Kidney tubule cell (primary cell): ENCODE measurements at regions not wholly inside any gene's neighbourhood (a gene's known extent, or its start where the extent isn't known, plus 50 kb on each side); places are given as distances from the start of the nearest gene placed in this dataset.
A peak's percentile ranks its signal among the peaks of the same experiment; 100 is the strongest.
"Not testable (repeated sequence)": the region's sequence is repeated elsewhere in the genome, so short reads cannot be mapped to it uniquely, and the experiment has no call there.

Source experiments
- DNase-seq: peaks from one replicate; pipeline ENCODE4 v3.0.0-alpha.2; 2018; ENCODE audit warnings: low spot score

DNA sequence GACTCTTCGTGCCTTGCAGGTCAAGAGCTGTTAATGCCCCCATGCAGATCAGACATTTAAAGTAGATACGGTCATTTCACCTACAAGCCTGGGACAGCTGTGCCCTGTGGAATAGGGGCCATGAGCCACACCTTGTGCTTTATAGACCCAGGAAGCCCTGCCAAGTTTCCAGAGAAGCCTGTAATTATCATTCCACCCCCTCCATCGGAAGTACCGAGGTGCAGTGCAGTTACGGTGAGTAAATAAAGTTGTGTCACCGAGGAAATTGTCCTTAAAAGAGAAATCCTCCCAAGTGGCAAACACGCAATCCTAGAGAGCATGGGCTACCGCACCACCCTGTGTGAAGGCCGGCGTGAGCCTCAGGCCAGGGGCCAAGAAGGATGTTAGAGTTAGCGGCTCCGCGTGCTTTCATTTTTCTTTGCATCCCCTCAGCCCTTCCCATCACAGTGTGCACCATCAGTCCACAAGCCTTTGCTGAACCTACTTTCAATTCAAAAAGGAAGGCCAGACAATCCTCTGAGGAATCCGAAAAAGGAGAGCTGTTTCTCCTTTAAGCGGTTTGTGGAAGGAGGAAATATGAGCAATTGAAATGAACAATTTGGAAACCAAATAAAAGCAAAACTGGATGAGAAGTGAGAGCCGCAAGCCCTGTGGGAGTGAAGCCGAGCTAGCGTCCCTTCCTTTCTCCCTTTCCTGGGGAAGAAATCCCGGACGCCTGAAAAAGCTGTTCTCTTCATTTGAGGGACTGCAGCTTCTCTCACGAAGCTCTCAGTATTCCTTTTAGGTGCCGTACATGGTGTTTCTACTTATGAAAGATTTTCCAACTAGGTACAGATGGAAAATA lies 183.3 kb upstream of the PDE10A start:
- DNase-seq: no peak

DNA sequence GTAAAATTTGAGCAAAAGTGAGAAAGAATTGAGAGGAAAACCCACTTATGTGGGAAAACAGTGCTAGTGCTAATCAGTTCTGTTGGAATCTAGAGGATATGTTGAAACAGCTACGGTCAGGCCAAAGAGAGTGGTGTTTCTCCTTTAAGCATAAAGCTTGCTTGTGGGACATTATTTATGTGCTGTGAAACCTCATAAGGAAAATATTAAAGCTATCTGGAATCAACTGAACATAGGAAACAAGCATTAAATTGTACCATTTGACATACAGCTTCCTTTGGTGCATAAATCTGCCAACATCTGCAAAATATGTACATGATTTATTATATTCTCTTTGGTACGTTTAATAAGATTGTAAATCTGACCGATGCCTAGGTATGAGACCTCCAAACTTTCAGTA lies 182.5 kb upstream of the PDE10A start:
- no peak for DNase-seq

DNA sequence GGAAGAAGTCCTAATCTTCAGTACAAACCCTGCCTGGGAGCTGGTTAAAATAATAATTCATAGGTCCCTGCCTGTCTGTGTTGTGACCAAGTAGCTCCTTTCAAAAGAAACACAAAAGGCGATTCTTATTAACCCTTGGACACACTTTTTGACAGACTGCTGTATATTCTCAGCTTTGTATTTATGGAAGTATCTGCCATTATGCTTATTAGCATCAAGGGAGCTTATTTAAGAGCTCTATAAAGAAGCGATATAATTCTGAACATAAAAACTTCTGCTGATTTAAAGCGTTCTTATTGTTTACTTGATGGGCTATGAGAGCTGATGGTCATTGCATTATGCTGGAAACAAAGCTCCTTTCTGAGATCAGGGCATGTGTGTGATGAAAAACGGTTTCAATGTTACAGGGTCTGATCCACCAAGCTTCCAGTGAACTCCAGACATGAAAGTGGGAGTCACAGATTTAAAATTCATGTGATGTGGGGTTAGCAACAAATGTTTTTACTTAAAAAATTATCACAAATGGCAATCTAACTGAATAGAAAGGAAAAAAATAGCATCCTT lies 181.8 kb upstream of the PDE10A start:
- no peak for DNase-seq

DNA sequence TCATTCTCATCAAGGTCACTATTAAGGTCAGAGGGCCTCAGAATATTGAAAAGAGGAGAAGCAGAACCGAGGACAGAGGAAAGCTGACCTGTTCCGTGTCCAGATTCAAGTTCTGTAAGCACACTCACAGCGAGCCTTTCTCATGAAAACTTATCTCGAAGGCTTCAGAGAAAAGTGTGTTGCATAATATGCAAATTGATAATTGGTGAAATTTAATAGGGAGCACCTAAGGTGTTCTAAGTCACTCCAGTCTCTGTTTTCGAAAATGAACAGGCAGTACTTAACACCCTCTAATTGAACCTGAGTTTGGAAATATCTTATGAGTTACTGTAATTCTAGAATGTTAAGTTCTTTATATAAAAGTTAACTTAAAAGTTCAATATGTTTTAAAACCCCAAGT lies 181.2 kb upstream of the PDE10A start:
- DNase-seq: no peak

DNA sequence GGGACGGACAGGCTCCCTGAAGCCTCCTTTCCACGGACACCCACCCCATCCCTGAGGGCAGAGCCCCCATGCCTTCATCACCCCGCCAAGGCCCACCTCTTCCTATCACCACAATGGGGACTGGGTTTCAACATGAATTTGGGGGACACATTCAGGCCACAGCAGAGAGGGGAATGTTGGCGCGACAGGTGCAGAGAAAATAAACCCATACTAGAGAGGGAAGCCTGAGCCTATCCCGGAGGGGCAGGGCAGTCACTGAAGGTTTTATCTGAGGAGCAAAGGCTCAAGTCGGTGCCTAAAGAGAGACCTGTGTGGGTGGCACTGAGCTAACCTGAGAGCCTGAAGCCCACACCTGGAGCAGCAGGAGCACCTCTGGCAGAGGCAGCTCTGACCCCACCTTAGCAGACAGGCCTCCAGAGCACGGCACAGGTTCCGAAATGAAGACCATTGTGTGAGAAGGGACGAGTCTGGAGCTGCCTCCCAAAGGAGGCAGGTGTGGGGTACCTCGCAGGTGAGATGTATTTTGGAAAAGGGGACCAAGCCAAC lies 180.6 kb upstream of the PDE10A start:
- DNase-seq: no peak

DNA sequence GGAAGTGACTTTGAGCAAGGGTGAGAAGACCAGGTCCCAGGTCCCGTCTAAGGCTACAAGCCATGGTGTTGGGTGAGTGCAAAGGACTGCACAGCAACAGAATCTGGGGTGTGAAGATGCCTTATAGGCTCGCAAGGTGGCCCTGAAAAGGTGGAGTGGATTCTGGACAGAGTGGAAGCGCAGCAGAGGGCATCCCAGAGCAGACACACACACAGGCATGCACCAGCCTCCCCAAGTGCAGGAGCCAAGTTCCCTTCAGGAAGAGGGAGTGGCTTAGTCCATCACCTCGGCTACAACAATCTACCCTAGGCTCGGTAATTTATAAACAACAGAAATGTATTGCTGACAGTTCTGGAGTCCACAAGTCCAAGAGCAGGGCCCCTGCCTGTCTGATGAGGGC lies 180.1 kb upstream of the PDE10A start:
- DNase-seq: no peak

DNA sequence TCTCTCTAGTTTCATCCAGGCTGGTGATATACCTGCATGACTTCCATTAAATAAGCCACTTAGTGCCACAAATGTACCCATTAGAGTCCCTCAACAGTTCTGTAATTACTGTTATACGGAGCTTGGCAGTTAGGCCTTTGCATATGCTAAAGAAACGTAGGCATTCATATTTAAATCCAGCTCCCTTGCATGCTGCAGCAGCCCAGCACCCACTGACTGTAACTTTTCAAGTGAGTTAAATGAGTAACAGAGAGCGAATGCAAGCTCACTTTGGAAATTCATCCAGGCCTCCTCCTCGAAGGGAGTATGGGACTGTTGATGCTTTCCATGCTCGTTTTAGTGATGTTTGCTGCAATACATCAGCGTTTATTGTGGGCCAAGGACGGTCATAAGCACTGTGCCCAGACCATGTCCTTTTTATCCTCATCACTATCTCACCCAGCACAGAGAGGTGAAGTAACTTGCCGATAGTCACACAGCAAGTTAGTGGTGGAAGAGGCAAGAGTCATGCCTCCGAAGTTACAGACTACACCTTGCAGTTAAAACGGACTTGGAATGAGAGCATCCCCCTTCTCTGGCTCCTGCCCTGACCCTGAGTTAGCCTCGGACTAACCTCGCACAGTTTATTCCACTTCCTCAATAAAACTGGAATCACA lies 179.4 kb upstream of the PDE10A start:
- DNase-seq: no peak

DNA sequence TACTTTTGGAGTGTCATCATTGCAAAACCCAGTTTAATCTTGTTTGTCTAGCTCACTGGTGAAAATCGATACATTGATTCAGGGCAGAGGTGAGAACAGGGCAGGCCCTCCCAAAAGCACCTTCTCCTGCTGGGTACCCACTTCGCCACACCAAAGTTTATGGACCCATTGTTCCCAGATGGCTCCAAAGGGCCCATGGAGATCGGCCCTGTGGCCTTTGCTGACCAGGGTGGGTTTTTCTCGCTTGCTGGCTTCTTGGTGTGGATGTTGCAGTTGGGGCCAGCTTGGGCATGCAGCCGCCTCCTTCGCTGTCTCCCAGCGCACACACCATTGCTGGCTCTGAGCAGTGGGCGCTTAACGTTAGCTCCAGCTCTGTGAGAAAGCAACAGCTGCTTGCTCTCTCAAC lies 178.1 kb upstream of the PDE10A start:
- no peak for DNase-seq

DNA sequence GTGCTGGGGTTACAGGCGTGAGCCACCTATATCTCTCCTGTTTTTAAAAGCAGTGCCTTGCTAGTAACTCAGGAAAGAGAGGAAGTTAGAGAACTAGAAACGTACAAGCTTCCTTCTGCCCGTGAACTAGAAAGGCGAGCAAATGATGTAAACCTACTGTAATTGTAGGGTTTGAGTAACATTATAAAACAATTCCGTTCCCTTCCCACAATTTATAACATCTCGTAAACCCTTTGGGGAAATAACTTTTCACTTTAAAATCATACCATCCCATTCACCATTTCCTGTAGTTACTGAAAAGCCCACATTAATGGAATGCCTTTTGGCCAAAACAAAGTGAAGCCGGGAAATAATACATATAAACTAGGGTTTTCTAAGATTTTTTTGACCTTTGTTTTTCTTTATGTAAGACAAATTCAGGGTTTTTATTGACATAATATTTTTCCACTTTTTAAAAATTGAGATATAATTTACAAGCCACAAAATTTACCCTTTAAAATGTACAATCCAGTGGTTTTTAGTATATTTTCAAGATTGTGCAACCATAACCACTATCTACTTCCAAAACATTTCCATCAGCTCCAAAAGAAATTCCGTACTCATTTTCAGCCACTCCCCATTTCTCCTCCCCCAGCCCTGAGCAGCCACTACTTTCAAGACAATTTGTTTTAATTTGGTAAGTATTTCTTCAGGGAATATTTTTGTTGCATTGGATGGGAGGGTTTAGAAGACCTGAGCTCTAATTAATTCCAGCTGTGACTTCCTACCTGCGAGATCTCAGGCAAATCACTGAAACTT lies 175.1 kb upstream of the PDE10A start:
- no peak for DNase-seq

DNA sequence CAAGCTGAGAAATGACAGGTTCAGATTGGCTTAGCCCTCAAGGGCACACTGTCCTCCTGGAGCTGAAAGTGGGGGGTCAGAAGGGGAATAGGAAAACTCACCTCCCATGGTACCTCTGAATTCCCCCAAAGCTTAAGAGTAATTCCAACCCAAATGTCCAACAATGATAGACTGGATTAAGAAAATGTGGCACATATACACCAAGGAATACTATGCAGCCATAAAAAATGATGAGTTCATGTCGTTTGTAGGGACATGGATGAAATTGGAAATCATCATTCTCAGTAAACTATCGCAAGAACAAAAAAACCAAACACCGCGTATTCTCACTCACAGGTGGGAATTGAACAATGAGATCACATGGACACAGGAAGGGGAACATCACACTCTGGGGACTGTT lies 173.6 kb upstream of the PDE10A start:
- not testable (repeated sequence) for DNase-seq

DNA sequence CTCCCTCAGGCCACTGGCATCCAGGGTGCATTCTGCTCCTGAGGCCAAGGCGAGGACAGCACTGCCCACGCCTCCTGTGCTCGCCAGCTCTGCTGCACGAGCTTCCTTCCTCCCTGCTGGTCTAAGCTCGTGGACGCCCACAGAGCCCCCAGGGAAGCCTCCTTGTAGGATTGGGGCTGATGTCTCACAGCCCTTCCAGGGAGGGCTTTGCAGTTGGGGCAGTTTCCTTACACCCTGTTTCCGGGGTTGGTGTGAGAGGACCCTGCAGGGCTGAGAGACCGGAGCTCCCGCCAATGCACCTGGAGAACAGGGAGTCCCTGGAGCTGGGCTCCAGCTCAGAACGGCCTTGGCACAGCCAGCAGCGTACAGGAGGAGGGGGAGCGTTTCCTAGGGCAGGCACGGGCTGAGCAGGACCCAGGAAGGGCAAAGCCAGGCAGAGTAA lies 172.4 kb upstream of the PDE10A start:
- DNase-seq: no peak

DNA sequence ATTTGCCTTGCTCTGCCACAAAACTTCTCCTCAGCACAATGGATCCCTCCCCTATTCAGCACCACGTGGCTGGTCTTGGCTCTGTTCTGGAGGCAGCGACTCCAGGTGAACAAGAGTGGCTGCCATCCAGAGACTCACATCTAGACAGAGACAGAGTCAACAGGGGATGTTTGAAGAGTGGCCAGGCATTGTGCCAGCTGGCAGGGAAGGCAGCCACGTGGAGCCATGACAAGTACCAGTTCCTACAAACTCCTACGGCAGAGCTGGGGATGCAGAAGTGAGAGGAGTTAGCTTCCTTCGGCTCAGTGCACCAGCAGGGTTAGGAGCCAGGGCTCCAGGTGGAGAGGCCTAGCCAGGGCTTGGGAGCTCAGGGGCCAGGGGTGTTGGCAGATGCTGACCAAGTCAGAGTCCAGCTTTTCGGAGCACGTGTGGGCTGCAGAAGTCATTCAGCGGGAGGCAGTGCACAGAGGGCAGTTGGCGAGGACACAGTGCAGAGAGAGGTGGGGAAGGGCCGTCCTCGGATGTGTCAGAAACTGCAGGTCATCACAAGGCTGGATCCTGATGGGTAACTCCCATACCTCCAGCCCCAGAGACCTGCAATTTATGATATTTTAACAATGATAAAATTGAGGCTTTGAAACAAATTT lies 171.7 kb upstream of the PDE10A start:
- peak; percentile 89 for DNase-seq

DNA sequence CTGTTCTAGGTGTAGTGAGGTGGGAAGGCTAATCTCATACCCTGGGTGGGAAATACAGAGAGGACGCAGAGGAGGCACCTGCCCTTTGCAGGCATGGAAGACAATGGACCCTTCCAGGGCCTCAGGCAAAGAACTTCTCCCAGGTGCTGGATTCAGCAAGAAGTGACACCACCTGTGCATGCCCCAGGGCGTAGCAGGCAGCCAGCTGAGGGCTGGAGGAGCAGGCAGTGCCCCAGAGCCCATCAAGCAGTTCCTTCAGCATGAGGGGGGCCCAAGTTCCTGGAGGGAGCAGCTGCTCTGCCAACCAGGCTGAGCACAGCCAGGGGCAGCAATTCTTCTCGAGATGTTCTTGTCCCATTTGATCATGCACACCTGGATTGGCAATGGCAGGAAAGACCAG lies 170.3 kb upstream of the PDE10A start:
- DNase-seq: no peak

DNA sequence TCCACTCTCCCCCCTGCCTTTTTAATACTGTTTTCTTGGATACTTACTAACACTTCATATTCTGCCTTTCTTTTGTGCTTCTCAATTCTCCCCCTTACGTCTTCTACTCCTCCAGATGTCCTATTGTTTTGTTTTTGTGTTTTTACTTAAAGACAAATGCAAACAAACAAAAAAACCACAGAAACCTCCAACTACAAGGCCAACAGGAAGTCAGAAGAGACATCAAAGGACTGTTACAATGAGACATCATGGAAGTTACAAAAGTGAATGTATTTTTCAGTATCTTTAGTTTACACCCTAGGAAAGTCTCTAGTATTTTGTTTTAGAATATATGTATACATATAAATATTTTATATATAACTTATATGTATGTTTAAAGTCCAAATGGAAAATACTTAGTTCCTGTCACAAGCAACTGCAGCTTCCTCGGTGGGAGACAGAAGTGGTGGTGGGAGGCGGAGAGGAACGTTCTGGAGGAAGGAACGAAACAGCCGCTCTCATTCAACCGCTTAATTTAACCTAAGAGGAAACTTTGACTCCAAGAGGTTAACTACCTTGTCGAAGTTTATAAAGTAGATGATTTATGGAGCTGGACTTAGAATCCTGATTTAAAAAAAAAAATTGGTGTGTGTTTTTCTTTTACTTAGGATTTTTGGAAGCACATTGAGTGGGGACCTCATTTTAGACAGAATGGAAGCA lies 168.9 kb upstream of the PDE10A start:
- DNase-seq: no peak

DNA sequence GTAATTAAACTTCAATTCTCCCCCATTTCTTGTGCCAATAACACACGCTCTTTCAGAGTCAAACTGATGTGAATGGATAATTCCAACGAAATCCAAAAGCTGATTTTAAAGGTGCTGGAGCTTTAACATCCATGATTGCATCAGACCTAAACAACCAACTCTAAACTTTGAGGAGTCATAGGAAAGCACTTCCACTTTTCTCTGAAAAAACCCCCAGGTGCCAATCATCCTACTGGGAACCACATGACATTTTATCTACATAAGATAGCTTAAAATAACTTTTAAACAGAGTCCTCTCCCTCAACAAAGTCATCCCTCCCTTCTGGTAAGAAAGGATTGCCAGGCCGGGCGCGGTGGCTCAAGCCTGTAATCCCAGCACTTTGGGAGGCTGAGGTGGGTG lies 167.7 kb upstream of the PDE10A start:
- DNase-seq: no peak

DNA sequence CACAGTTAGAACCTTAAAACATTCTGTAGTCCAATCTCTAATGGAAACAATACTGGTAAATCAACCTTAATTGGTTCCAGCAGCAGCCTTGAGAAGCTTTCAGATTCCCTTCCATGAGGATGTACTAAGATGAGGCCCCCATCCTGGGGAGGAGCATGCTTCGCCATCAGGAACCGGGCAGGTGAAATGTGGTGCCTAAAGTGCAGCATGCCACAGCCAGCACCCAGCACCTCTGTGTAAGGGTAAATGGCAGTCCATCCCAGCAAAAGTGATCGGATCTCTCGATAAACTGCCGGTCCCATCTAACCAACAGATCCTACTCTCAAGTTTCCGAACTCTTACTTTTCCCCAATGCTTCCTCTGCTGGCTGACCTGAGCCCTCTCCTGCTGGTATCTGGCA lies 166.3 kb upstream of the PDE10A start:
- no peak for DNase-seq

DNA sequence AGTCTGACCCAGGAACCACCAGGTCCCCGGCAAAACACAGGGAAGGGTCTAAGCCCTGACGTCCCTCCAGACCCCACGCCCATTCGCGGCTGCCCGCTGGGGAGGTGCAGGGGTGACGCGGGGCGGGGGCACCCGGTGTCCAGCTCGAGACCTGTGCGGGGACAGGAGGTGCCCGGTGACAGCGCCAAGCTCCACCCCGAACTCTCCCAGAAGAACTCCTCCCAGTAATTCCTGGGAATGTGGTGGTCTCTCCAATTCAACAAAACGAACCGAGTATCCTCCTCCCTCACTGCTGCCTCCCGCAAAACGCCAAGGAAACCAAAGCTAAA lies 164.1 kb upstream of the PDE10A start:
- no peak for DNase-seq

DNA sequence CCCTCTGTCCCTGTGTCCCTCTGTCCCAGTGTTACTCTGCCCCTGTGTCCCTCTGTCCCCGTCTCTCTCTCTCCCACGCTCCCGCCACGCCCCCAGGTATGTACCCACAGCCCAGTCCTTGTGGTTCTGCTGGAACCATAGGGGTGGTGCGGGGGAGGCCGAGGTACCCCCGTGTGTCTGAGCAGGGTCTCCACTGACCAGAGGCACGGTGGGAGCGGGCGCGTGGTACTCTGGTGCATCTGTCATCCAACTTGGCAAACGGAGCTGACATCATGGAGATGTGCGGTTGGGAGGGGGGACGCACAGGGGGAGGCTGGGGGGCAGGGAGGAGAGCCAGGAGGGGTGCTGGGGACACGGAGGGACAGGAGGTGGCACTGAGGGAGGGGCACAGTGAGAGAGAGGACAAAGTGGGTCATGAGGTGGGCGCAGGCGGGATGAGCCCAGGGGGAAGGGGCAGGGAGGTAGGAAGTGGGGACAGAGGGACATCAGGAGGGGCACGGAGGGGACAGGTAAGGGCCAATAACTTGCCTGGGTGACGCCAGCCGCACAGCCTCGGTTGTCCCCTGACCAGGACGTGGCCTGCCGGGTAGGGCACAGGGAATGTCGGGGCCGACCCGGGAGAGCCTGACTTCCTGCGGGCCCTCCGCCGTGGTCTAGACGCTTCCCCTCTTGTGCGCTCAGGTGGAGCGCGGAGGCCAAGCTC lies 163.6 kb upstream of the PDE10A start:
- no peak for DNase-seq

DNA sequence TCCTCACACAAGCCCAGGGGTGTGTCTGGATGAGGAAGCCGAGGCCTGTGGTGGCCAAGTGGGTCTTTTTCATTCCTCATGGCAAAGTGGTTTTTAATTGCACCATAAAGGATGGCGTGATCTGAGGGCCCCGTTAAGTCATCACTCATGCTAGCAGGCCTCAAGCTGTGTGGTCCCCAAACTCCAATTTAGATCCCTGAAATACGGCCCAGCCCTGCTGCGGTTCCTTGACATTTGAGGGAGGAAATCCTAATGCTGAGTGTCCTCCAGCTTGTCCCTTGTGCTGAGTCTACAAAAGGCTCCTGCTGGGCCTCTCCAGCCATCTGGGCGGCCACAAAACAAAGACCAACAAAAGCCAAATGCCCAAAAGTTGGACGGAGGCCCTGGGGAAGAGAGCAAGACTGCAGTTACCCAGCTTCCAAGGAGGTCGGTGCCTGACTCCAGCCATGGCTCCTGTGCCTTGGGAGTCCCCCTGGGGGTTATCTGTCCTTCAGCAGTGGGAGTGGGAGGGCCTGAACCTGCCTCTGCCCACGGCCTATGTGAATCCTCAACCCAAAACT lies 162.3 kb upstream of the PDE10A start:
- no peak for DNase-seq

DNA sequence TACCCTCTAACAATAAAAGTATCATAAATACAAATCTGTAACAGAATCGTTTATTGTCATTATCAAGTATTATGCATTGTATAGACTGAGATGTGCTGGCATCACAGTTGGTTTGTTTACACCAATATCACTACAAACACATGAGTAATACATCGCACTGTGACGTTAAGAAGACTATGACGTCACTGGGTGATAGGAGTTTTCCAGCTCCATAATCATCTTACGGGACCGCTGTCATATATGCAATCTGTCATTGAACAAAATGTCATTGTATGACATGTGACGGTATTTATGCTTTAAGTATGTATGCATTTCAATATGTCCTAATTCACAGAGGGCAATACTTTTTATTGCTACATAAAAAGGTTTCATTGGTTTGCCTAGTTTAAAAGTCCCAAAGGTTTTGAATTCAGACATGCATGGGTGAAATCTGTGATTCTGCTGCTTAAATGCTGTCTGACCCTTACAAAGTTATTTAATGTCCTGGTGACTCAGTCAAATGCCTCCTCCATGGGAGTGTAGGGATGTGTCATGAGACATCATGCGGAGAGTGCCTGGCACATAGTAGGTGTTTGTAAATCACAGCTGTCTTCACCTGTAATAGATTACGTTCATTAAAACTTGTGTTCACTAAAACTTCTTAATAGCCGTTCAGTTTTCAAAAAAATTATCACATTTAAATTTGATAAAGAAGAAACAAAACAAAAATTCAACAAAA lies 160.7 kb upstream of the PDE10A start:
- peak; percentile 63 for DNase-seq
